CD4-positive, alpha-beta T cell (primary cell): ENCODE measurements at regions not wholly inside any gene's neighbourhood (a gene's known extent, or its start where the extent isn't known, plus 50 kb on each side); places are given as distances from the start of the nearest gene placed in this dataset.

ENCODE experiments used
- ATAC-seq: fragments of 200-7000 bp; cut with Tn5 transposase; one replicate; pipeline ENCODE4 v1.10.0; 2022; ENCODE audit warnings: mild to moderate bottlenecking; ENCODE audit not compliant: poor library complexity
- CTCF ChIA-PET: fragments of 350-600 bp; sonication (Branson Sonifier 250); formaldehyde crosslinking; loops from one replicate; lab custom pipeline; 2021; ENCODE audit warnings: antibody characterized with exemption, inconsistent platforms; lab: Charles Lee
- POLR2A ChIA-PET: fragments of 350-600 bp; sonication (Branson Sonifier 250); formaldehyde crosslinking; loops from one replicate; lab custom pipeline; 2021; ENCODE audit warnings: antibody characterized with exemption, inconsistent platforms; lab: Charles Lee
- DNase-seq, 14 experiments: peaks; one replicate each; pipeline ENCODE4 v3.0.0-alpha.2; 2013 to 2020; ENCODE audit warnings: mixed read lengths in 2 of 14
- H3K27ac ChIP-seq, 2 donors: one replicate each; pipeline versions ENCODE4 v1.5.1 to v1.7.0; 2013; ENCODE audit warnings: low read length in 2 of 2, low read depth in 1 of 2, mild to moderate bottlenecking in 1 of 2
- H3K27me3 ChIP-seq, 2 experiments: 1 replicate in 1 of 2; 2 replicates in 1 of 2; pipeline versions ENCODE4 v1.6.1 to v1.7.0; 2013; ENCODE audit warnings: low read length in 2 of 2, control low read depth in 1 of 2, mild to moderate bottlenecking in 1 of 2, moderate library complexity in 1 of 2; ENCODE audit not compliant: insufficient read depth in 2 of 2, control insufficient read depth in 1 of 2
- H3K36me3 ChIP-seq: one replicate; pipeline ENCODE4 v1.6.1; 2013; ENCODE audit warnings: low read length, control low read depth; ENCODE audit not compliant: insufficient read depth
- H3K4me1 ChIP-seq: one replicate; pipeline ENCODE4 v1.6.1; 2013; ENCODE audit warnings: low read length, control low read depth; ENCODE audit not compliant: insufficient read depth
- H3K4me3 ChIP-seq: one replicate; pipeline ENCODE4 v1.5.1; 2013; ENCODE audit warnings: mild to moderate bottlenecking, low read length, moderate library complexity
- H3K9me3 ChIP-seq, 2 experiments: 1 replicate in 1 of 2; 2 replicates in 1 of 2; pipeline versions ENCODE4 v1.6.1 to v1.7.0; 2013; ENCODE audit warnings: low read length in 2 of 2, mild to moderate bottlenecking in 2 of 2, control low read depth in 1 of 2, moderate library complexity in 1 of 2; ENCODE audit not compliant: control insufficient read depth in 1 of 2, insufficient read depth in 1 of 2
- H3K27ac Mint-ChIP-seq: one replicate; pipeline ENCODE4 v1.8.0; 2020; ENCODE audit warnings: mixed read lengths
- H3K27me3 Mint-ChIP-seq: one replicate; pipeline ENCODE4 v1.8.0; 2021; ENCODE audit warnings: mixed read lengths
- H3K36me3 Mint-ChIP-seq: one replicate; pipeline ENCODE4 v1.8.0; 2021; ENCODE audit warnings: low read depth, mixed read lengths
- H3K4me1 Mint-ChIP-seq: one replicate; pipeline ENCODE4 v1.8.0; 2021; ENCODE audit warnings: low read depth, mixed read lengths
- H3K4me3 Mint-ChIP-seq: one replicate; pipeline ENCODE4 v1.8.0; 2020; ENCODE audit warnings: mild to moderate bottlenecking, mixed read lengths
- H3K9me3 Mint-ChIP-seq: one replicate; pipeline ENCODE4 v1.8.0; 2020; ENCODE audit warnings: mixed read lengths
- CTCF ChIP-seq: fragments of 200-600 bp; IDR thresholded peaks from one replicate; pipeline ENCODE4 v1.8.0; 2022; ENCODE audit warnings: antibody characterized with exemption, mild to moderate bottlenecking
- intact Hi-C, 2 experiments: fragments of 100-400 bp; cut with DNase I in 1 of 2; cut with micrococcal nuclease in 1 of 2; formaldehyde crosslinking; loops; one replicate each; pipeline versions ENCODE4 v1.15.1 to v1.9.0; 2023 to 2025; cut with DNase I, micrococcal nuclease

- no peaks in the 10 kb centered on the region for H3K36me3 Mint-ChIP-seq
- POLR2A ChIA-PET = no interaction called here
- ATAC-seq (no peak), DNase-seq (no peak)
- H3K27me3 Mint-ChIP-seq = no peaks in the 10 kb centered on the region
- Histone ChIP-seq H3K4me3 (no peak overlapping the region), H3K9me3 (no peaks in the 10 kb centered on the region), H3K27me3 (no peaks in the 10 kb centered on the region), H3K4me1 (no peaks in the 10 kb centered on the region), H3K27ac (no peak overlapping the region), H3K36me3 (no peaks in the 10 kb centered on the region)
- H3K4me3 Mint-ChIP-seq = no peak overlapping the region
- peaks cover 2% of the 10 kb centered on the region for H3K9me3 Mint-ChIP-seq
- CTCF ChIA-PET = interaction anchor here (1.1 kb wide), 1 partner anchor 25 kb away, joined by 3 read pairs; no protein-coding TSS in a partner anchor
- no peaks in the 10 kb centered on the region for H3K4me1 Mint-ChIP-seq
- no peak overlapping the region for H3K27ac Mint-ChIP-seq
- TF ChIP-seq CTCF = no peak
- intact Hi-C loops = no loop called here
These were observed 100.1 kb downstream of the ICOS start for GRCh38 chr2:204036706-204037105.

- Histone ChIP-seq H3K9me3 (no peaks in the 10 kb centered on the region), H3K4me3 (no peak overlapping the region), H3K27ac (no peak overlapping the region), H3K27me3 (no peaks in the 10 kb centered on the region), H3K36me3 (no peaks in the 10 kb centered on the region), H3K4me1 (no peaks in the 10 kb centered on the region)
- intact Hi-C loops = no loop called here
- peaks cover 2% of the 10 kb centered on the region for H3K9me3 Mint-ChIP-seq
- no peak overlapping the region for H3K27ac Mint-ChIP-seq
- ChIA-PET CTCF (interaction anchor here (1.1 kb wide), 1 partner anchor 25 kb away, joined by 3 read pairs; no protein-coding TSS in a partner anchor), POLR2A (interaction anchor here (0.5 kb wide), 1 partner anchor 67 kb away, joined by 3 read pairs; no protein-coding TSS in a partner anchor)
- no peak for TF ChIP-seq CTCF
- no peak overlapping the region for H3K4me3 Mint-ChIP-seq
- no peaks in the 10 kb centered on the region for H3K27me3 Mint-ChIP-seq
- no peak for DNase-seq
- H3K36me3 Mint-ChIP-seq = no peaks in the 10 kb centered on the region
- ATAC-seq = no peak
- no peaks in the 10 kb centered on the region for H3K4me1 Mint-ChIP-seq
These were observed 100.7 kb downstream of the ICOS start for GRCh38 chr2:204037286-204037685.

- Mint-ChIP-seq H3K27ac (no peak overlapping the region), H3K4me3 (no peak overlapping the region), H3K27me3 (no peaks in the 10 kb centered on the region), H3K9me3 (peaks cover 2% of the 10 kb centered on the region), H3K4me1 (peaks cover 1% of the 10 kb centered on the region), H3K36me3 (no peaks in the 10 kb centered on the region)
- DNase-seq (no peak), ATAC-seq (no peak)
- ChIA-PET POLR2A (interaction anchor here (1.4 kb wide), 1 partner anchor 14 kb away, joined by 3 read pairs; no protein-coding TSS in a partner anchor), CTCF (no interaction called here)
- Histone ChIP-seq H3K36me3 (no peaks in the 10 kb centered on the region), H3K4me3 (no peak overlapping the region), H3K27ac (no peak overlapping the region), H3K4me1 (no peaks in the 10 kb centered on the region), H3K27me3 (no peaks in the 10 kb centered on the region), H3K9me3 (no peaks in the 10 kb centered on the region)
- intact Hi-C loops = no loop called here
- TF ChIP-seq CTCF = no peak
These were observed 102.8 kb downstream of the ICOS start for GRCh38 chr2:204039298-204039838.
